Cardiac muscle cell (in vitro differentiated cells and primary cell): ENCODE measurements at regions not wholly inside any gene's neighbourhood (a gene's known extent, or its start where the extent isn't known, plus 50 kb on each side); places are given as distances from the start of the nearest gene placed in this dataset.

Experiments
- DNase-seq, 2 donors: peaks; one replicate each; pipeline versions ENCODE4 v3.0.0 to v3.0.0-alpha.2; 2010 to 2017; ENCODE audit warnings: low read depth in 1 of 2, low spot score in 1 of 2
- H3K27ac ChIP-seq: fragments of 200-600 bp; sonication (generic); 2 replicates; pipeline ENCODE4 v1.5.1; 2016
- H3K27me3 ChIP-seq: fragments of 200-600 bp; sonication (generic); 2 replicates; pipeline ENCODE4 v1.6.0; 2016; ENCODE audit warnings: control low read depth
- H3K36me3 ChIP-seq: fragments of 200-600 bp; sonication (generic); 2 replicates; pipeline ENCODE4 v1.5.1; 2016; ENCODE audit warnings: control low read depth
- H3K4me1 ChIP-seq: fragments of 200-600 bp; sonication (generic); 2 replicates; pipeline ENCODE4 v1.8.1; 2017; ENCODE audit warnings: low read depth, mild to moderate bottlenecking, mixed run types
- H3K4me3 ChIP-seq: fragments of 200-600 bp; sonication (generic); 2 replicates; pipeline ENCODE4 v1.5.1; 2016; ENCODE audit warnings: mild to moderate bottlenecking
- H3K9me3 ChIP-seq: fragments of 200-600 bp; sonication (generic); 2 replicates; pipeline ENCODE4 v1.5.1; 2017; ENCODE audit warnings: low read depth, mild to moderate bottlenecking, control low read depth
- TF ChIP-seq, protein P1 (sequence below): IDR thresholded peaks from 2 replicates; pipeline ENCODE4 v1.5.1; 2012; ENCODE audit warnings: low read depth, mild to moderate bottlenecking, low read length

DNA sequence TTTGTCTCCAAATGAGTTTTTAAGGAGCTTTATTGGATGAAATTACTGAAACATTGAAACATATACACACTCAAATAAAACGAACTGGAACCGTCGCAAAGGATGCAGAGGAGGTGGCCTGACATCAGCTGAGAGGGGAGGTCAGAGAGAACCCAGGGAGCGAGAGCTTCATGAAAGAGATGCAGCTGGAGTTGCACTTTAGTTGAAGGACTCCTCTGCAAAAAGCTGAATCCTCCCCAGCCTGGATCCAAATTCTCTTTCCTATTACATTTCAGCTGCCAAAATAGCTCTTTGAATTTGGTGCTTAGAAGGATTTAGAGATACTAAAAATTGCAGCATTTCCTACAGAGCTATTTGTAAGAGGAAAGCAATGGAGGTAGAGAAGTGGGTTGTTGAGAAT is 140.0 kb upstream of the DPP6 start:
- no peak for DNase-seq
- Histone ChIP-seq H3K4me1 (no peaks in the 10 kb centered on the region), H3K9me3 (no peaks in the 10 kb centered on the region), H3K36me3 (no peaks in the 10 kb centered on the region), H3K27ac (no peak overlapping the region), H3K27me3 (no peaks in the 10 kb centered on the region), H3K4me3 (no peak overlapping the region)
- TF ChIP-seq, protein P1, sequence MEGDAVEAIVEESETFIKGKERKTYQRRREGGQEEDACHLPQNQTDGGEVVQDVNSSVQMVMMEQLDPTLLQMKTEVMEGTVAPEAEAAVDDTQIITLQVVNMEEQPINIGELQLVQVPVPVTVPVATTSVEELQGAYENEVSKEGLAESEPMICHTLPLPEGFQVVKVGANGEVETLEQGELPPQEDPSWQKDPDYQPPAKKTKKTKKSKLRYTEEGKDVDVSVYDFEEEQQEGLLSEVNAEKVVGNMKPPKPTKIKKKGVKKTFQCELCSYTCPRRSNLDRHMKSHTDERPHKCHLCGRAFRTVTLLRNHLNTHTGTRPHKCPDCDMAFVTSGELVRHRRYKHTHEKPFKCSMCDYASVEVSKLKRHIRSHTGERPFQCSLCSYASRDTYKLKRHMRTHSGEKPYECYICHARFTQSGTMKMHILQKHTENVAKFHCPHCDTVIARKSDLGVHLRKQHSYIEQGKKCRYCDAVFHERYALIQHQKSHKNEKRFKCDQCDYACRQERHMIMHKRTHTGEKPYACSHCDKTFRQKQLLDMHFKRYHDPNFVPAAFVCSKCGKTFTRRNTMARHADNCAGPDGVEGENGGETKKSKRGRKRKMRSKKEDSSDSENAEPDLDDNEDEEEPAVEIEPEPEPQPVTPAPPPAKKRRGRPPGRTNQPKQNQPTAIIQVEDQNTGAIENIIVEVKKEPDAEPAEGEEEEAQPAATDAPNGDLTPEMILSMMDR, result no peak

DNA sequence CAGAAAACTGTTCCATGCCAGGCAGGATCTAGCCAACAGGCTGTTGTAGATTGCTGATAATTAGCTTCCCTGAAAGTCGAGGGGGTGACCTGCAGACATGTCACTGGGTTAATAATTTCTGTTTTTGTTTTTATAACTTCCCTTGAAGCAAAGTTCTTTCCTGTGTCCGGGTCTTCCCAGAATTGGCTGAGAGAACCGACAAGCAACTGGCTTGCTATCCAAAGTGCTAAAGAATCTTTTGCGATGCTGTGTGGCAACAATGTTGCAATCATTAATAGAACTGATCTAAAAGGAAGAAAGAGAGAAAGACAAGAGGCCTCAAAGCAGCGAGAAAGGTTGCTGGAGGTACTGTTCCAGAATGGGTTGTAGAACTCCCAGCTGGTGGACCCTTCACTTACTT is 132.1 kb upstream of the DPP6 start:
- Histone ChIP-seq H3K27ac (no peak overlapping the region), H3K36me3 (no peaks in the 10 kb centered on the region), H3K9me3 (no peaks in the 10 kb centered on the region), H3K4me1 (no peaks in the 10 kb centered on the region), H3K4me3 (no peak overlapping the region), H3K27me3 (no peaks in the 10 kb centered on the region)
- TF ChIP-seq, protein P1, result no peak
- no peak for DNase-seq

DNA sequence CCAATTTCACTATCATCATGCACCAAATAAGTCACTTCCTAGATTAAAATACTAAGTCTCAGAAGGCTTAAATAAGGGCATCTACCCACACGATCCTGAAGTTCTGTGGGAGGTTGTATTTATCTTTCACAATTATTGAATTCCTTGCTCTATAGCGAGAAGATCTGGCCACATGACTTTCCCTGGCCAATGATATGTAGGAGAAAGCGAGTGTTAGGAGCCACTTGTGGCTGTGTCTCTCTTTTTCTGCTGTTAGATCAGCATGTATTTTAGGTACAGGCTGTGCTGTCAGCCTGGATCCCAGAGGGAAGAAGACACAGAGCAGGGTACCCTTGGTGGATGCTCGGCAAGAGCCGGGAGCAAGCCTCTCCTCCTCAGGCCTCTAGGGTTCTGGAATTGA is 131.3 kb upstream of the DPP6 start:
- no peaks in the 10 kb centered on the region for H3K9me3 ChIP-seq
- H3K36me3 ChIP-seq, result no peaks in the 10 kb centered on the region
- DNase-seq, result no peak
- no peak overlapping the region for H3K27ac ChIP-seq
- H3K4me3 ChIP-seq, result no peak overlapping the region
- H3K4me1 ChIP-seq, result no peaks in the 10 kb centered on the region
- TF ChIP-seq, protein P1, result no peak
- no peaks in the 10 kb centered on the region for H3K27me3 ChIP-seq

DNA sequence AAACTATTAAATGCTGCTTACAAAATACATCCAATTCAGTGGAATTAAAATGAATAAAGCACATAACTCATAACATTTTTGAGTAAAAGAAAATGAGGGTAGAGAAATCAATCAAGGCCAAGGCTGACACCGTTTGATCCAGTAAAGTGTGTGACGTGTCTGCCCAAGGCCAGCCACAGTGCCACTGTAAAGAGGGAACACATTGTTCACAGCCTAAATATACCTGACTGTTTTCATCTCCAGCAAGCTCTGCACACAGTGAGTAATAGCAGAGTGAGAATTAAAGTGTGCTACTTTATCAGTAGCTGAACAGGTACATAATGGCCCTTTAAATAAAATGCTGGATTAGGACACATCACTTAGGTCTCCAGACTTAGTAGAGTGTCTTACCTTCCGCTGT is 130.8 kb upstream of the DPP6 start:
- no peak overlapping the region for H3K27ac ChIP-seq
- H3K36me3 ChIP-seq, result no peaks in the 10 kb centered on the region
- no peaks in the 10 kb centered on the region for H3K9me3 ChIP-seq
- no peaks in the 10 kb centered on the region for H3K27me3 ChIP-seq
- DNase-seq, result no peak
- TF ChIP-seq, protein P1, result no peak
- H3K4me1 ChIP-seq, result no peaks in the 10 kb centered on the region
- H3K4me3 ChIP-seq, result no peak overlapping the region

DNA sequence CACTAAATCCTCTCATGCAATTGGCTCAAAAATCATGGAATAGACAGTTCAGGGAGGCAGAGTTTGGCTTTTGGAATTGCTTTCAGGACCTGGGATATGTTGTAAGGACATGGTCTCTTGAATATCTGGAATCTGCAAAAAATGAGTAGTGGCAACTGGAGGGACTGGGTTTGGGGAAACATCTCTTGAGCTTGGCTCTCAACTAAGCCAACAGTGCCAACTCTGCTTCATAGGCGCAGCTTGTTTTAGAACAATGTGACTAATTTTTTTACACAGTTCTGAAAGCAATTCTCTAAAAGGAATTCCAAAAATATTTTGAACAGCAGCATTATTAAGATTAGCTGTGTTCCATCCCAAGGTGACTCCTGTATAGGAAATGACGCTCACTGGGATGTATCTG is 121.5 kb upstream of the DPP6 start:
- Histone ChIP-seq H3K4me1 (no peaks in the 10 kb centered on the region), H3K36me3 (no peaks in the 10 kb centered on the region), H3K27me3 (no peaks in the 10 kb centered on the region), H3K27ac (no peak overlapping the region), H3K4me3 (no peak overlapping the region), H3K9me3 (no peaks in the 10 kb centered on the region)
- TF ChIP-seq, protein P1, result no peak
- DNase-seq, result no peak

DNA sequence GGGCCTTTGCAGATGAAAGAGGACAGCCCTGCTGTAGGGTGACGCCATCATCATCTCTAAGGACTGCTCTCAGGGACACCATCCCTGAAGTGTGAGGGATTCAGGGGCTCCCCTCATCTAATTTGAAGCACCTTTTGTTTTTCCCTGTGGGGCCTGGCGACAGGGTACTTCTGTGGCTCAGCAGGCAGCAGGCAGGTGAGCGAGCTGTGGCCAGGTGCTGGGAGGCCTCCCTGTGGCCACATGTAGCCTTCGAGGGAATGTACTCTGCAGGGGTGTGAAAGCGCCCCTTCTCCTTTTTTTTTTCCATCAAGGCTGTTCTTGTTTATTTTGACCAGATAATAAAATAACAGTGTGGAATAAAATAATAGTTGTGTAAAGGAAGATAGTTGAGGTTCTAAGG is 118.2 kb upstream of the DPP6 start:
- H3K9me3 ChIP-seq, result no peaks in the 10 kb centered on the region
- no peaks in the 10 kb centered on the region for H3K36me3 ChIP-seq
- no peaks in the 10 kb centered on the region for H3K27me3 ChIP-seq
- TF ChIP-seq, protein P1, result no peak
- no peak for DNase-seq
- no peak overlapping the region for H3K4me3 ChIP-seq
- no peak overlapping the region for H3K27ac ChIP-seq
- no peaks in the 10 kb centered on the region for H3K4me1 ChIP-seq
